Endothelial cell (in vitro differentiated cells): ENCODE measurements at regions not wholly inside any gene's neighbourhood (a gene's known extent, or its start where the extent isn't known, plus 50 kb on each side); places are given as distances from the start of the nearest gene placed in this dataset.

Source experiments
- DNase-seq: peaks from one replicate; pipeline ENCODE4 v3.0.0; 2021; ENCODE audit warnings: low spot score
- H3K27ac Mint-ChIP-seq: one replicate; pipeline ENCODE4 v1.8.0; 2021; ENCODE audit warnings: mixed read lengths, inconsistent platforms; ENCODE audit not compliant: unreplicated experiment
- H3K27me3 Mint-ChIP-seq: one replicate; pipeline ENCODE4 v1.8.0; 2021; ENCODE audit warnings: mild to moderate bottlenecking, moderate library complexity, mixed read lengths, inconsistent platforms; ENCODE audit not compliant: unreplicated experiment
- H3K36me3 Mint-ChIP-seq: one replicate; pipeline ENCODE4 v1.8.0; 2021; ENCODE audit warnings: mild to moderate bottlenecking, low read depth, mixed read lengths, inconsistent platforms; ENCODE audit not compliant: unreplicated experiment
- H3K4me1 Mint-ChIP-seq: one replicate; pipeline ENCODE4 v1.8.0; 2021; ENCODE audit warnings: mild to moderate bottlenecking, mixed read lengths, inconsistent platforms; ENCODE audit not compliant: unreplicated experiment
- H3K4me3 Mint-ChIP-seq: one replicate; pipeline ENCODE4 v1.8.0; 2021; ENCODE audit warnings: mild to moderate bottlenecking, mixed read lengths, inconsistent platforms; ENCODE audit not compliant: unreplicated experiment
- H3K9me3 Mint-ChIP-seq: one replicate; pipeline ENCODE4 v1.8.0; 2021; ENCODE audit warnings: mixed read lengths, inconsistent platforms; ENCODE audit not compliant: unreplicated experiment
- CTCF ChIP-seq: fragments of 200-600 bp; sonication (generic); IDR thresholded peaks from one replicate; pipeline ENCODE4 v1.5.0; 2021; ENCODE audit warnings: antibody characterized with exemption; ENCODE audit not compliant: unreplicated experiment

DNA sequence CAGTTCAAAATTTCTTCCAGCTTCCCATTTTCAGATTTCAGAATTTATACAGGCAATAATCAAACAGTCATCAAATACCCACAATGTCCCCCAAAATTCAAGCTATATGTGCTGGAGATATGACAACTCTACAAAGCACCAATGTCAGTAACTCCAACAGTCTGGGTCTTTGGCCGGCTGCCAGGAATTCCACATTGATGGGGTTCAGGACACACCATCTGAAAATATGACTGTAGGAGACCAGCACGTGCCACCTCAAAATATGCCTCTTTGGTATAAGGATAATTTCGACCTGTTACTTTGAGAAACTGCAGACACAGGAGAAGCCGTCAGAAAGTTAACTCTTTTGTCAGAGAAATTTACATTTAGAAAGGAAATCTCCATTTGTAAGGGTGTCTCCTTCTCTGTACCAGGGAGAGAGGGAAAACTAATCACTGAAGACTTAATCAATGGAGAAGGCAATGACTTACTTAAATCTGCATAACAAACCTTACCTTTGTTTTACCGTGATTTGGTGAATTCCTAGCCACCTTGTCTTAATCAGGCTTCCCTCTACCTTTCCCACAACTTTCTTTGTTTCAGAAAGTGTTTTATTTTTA, 594.3 kb upstream of the CDH5 start:
- H3K27me3 Mint-ChIP-seq, result no peaks in the 10 kb centered on the region
- H3K4me1 Mint-ChIP-seq, result peaks cover 31% of the 10 kb centered on the region
- peak overlapping the region; percentile 47 for H3K4me3 Mint-ChIP-seq
- no peak for TF ChIP-seq CTCF
- peaks cover 14% of the 10 kb centered on the region for H3K36me3 Mint-ChIP-seq
- H3K9me3 Mint-ChIP-seq, result no peaks in the 10 kb centered on the region
- DNase-seq, result no peak
- no peak overlapping the region for H3K27ac Mint-ChIP-seq

DNA sequence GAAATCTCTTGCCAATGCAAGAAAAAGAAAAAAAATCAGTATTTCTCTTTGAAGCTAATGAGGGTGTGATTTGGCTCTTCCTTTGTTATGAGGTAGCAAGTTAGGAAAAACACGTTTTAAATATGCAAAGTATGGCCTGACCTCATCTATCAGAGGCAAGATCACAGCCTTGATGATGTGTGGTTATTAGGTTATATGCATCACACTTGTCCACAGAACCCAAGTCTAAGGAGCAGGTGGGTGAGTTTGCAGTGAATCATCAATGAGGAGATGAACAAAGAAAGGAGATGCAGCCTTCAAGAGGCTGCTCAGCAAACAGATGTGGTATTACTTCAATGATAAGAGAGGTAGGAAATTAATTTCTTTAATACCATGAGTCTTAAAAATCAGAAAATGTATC, 594.8 kb upstream of the CDH5 start:
- Mint-ChIP-seq H3K27me3 (no peaks in the 10 kb centered on the region), H3K4me3 (no peak overlapping the region), H3K36me3 (peaks cover 12% of the 10 kb centered on the region), H3K4me1 (peaks cover 34% of the 10 kb centered on the region), H3K27ac (peak overlapping the region; percentile 59), H3K9me3 (no peaks in the 10 kb centered on the region)
- no peak for TF ChIP-seq CTCF
- DNase-seq, result no peak

GRCh38 chr16:65770752-65771151, 595.7 kb upstream of the CDH5 start:
- Mint-ChIP-seq H3K9me3 (no peaks in the 10 kb centered on the region), H3K36me3 (peaks cover 12% of the 10 kb centered on the region), H3K4me1 (peaks cover 34% of the 10 kb centered on the region), H3K27ac (peak overlapping the region; percentile 94), H3K27me3 (no peaks in the 10 kb centered on the region), H3K4me3 (no peak overlapping the region)
- no peak for TF ChIP-seq CTCF
- DNase-seq, result no peak

DNA sequence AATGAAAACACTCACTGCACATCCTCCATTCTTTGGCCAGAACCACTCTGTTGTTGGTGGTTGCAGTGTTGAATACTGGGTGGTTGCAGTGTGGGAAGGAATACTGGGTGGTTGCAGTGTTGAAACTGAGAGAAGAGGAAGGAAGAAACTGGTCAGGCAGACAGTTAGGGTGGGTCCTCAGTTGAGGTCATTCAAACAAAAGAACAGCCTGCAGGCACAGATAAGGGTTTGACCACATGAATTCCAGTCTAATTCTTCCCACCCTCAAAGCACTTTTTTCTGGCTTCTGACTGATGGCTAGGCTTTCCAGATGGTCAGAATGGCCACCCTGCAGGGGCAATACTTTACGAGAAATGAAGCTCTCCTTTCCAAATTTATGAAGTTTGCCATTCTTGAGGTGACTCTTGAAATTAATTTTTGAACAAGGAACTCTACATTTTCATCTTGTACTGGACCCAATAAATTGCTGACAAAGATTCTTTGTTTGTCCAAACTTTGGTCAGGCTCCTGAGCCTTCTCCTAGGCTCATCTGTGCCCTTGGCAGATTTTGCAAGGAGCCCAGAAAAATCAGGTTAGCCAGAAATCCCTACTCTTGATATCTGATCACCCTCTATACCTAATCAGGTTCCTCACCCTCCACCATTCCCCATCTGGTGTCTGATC, 596.6 kb upstream of the CDH5 start:
- Mint-ChIP-seq H3K27me3 (no peaks in the 10 kb centered on the region), H3K9me3 (no peaks in the 10 kb centered on the region), H3K4me1 (peaks cover 34% of the 10 kb centered on the region), H3K36me3 (peaks cover 12% of the 10 kb centered on the region), H3K27ac (peak overlapping the region; percentile 94), H3K4me3 (no peak overlapping the region)
- no peak for TF ChIP-seq CTCF
- peak; percentile 4 for DNase-seq

GRCh38 chr16:65769055-65769465, 597.4 kb upstream of the CDH5 start:
- peak; percentile 34 for DNase-seq
- peaks cover 12% of the 10 kb centered on the region for H3K36me3 Mint-ChIP-seq
- H3K27me3 Mint-ChIP-seq, result no peaks in the 10 kb centered on the region
- H3K4me3 Mint-ChIP-seq, result no peak overlapping the region
- peaks cover 34% of the 10 kb centered on the region for H3K4me1 Mint-ChIP-seq
- no peaks in the 10 kb centered on the region for H3K9me3 Mint-ChIP-seq
- H3K27ac Mint-ChIP-seq, result peak overlapping the region; percentile 94
- TF ChIP-seq CTCF, result no peak
